ENCODE measurements at regions not wholly inside any gene's neighbourhood (a gene's known extent, or its start where the extent isn't known, plus 50 kb on each side); places are given as distances from the start of the nearest gene placed in this dataset.

- TF ChIP-seq POLR2AphosphoS5 (IDR thresholded peaks at IDR 0.05) (no peak), POLR2A (IDR thresholded peaks at IDR 0.05) (no peak), CTCF (IDR thresholded peaks at IDR 0.05 in 8 of 11, conservative IDR thresholded peaks at IDR 0.05 in 3 of 11) (no peak)
- whole genome bisulfite sequencing, 5 donors: 57 to 64% (median 60%) methylated on average over 4 of the region's 4 CpGs; no CpG with 5 or more reads in 2 of the 5 donors
- intact Hi-C loops (cut with DNase I; ENCODE audit: low total_unique reads): no loop called here
These were observed 517.2 kb upstream of the TSPY4 start for GRCh38 chrY:8820032-8820431.

GRCh38 chrY:8821106-8821505, 516.2 kb upstream of the TSPY4 start:
- TF ChIP-seq POLR2AphosphoS5 (IDR thresholded peaks at IDR 0.05): no peak
- no peak for TF ChIP-seq POLR2A (IDR thresholded peaks at IDR 0.05)
- no peak for TF ChIP-seq CTCF (IDR thresholded peaks at IDR 0.05 in 8 of 11, conservative IDR thresholded peaks at IDR 0.05 in 3 of 11)
- WGBS, 5 donors: 5 to 15% (median 10%) methylated on average over 1 of the region's 1 CpG; no CpG with 5 or more reads in 2 of the 5 donors
- Histone ChIP-seq H3K27ac (no peak overlapping the region), H3K9me3 (no peaks in the 10 kb centered on the region), H3K4me1 (no peaks in the 10 kb centered on the region), H3K27me3 (replicated peaks in 1 of 7) (no peaks in the 10 kb centered on the region), H3K36me3 (no peaks in the 10 kb centered on the region), H3K4me3 (no peak overlapping the region)
- no peak for DNase-seq
- intact Hi-C loops (cut with DNase I; ENCODE audit: low total_unique reads): no loop called here

More at GRCh38 chrY:8820032-8820431, 517.2 kb upstream of the TSPY4 start:
- no peak for DNase-seq
- no peaks in the 10 kb centered on the region for H3K9me3 ChIP-seq
- H3K27ac ChIP-seq: no peak overlapping the region
- no peaks in the 10 kb centered on the region for H3K27me3 ChIP-seq (replicated peaks in 1 of 7)
- no peak overlapping the region for H3K4me3 ChIP-seq
- H3K4me1 ChIP-seq: no peaks in the 10 kb centered on the region
- H3K36me3 ChIP-seq: no peaks in the 10 kb centered on the region

- no peaks in the 10 kb centered on the region for H3K27me3 ChIP-seq (replicated peaks in 1 of 7)
- no peak overlapping the region for H3K4me3 ChIP-seq
- 77 to 81% (median 78%) methylated on average over 2 to 3 of the region's 3 CpGs; no CpG with 5 or more reads in 2 of the 5 donors for WGBS, 5 donors
- DNase-seq: no peak
- no peaks in the 10 kb centered on the region for H3K36me3 ChIP-seq
- no peak overlapping the region for H3K27ac ChIP-seq
- H3K9me3 ChIP-seq: no peaks in the 10 kb centered on the region
- H3K4me1 ChIP-seq: no peaks in the 10 kb centered on the region
- intact Hi-C loops (cut with DNase I; ENCODE audit: low total_unique reads): no loop called here
- TF ChIP-seq POLR2AphosphoS5 (IDR thresholded peaks at IDR 0.05) (no peak), CTCF (IDR thresholded peaks at IDR 0.05 in 8 of 11, conservative IDR thresholded peaks at IDR 0.05 in 3 of 11) (no peak), POLR2A (IDR thresholded peaks at IDR 0.05) (no peak)
These were observed 485.0 kb upstream of the TSPY4 start for GRCh38 chrY:8852278-8852677.

GRCh38 chrY:8888371-8888770, 448.9 kb upstream of the TSPY4 start:
- Histone ChIP-seq H3K36me3 (no peaks in the 10 kb centered on the region), H3K27ac (no peak overlapping the region), H3K4me1 (no peaks in the 10 kb centered on the region), H3K4me3 (no peak overlapping the region), H3K27me3 (replicated peaks in 1 of 7) (no peaks in the 10 kb centered on the region), H3K9me3 (no peaks in the 10 kb centered on the region)
- WGBS, 5 donors: 86 to 95% (median 90%) methylated on average over 3 of the region's 3 CpGs; no CpG with 5 or more reads in 2 of the 5 donors
- no peak for DNase-seq
- TF ChIP-seq POLR2AphosphoS5 (IDR thresholded peaks at IDR 0.05): no peak
- no peak for TF ChIP-seq CTCF (IDR thresholded peaks at IDR 0.05 in 8 of 11, conservative IDR thresholded peaks at IDR 0.05 in 3 of 11)
- TF ChIP-seq POLR2A (IDR thresholded peaks at IDR 0.05): no peak
- intact Hi-C loops (cut with DNase I; ENCODE audit: low total_unique reads): no loop called here

Measured in spleen (tissue), 11 donors.